ENCODE measurements at regions not wholly inside any gene's neighbourhood (a gene's known extent, or its start where the extent isn't known, plus 50 kb on each side); places are given as distances from the start of the nearest gene placed in this dataset.

- no peaks in the 10 kb centered on the region for H3K9me3 ChIP-seq (ENCODE audit: insufficient read depth, low read depth, low read length)
- H3K36me3 ChIP-seq (ENCODE audit: insufficient read depth, low read length) = no peaks in the 10 kb centered on the region
- no peaks in the 10 kb centered on the region for H3K4me1 ChIP-seq (ENCODE audit: insufficient read depth, low read length)
- 80% methylated on average over 2 of the region's 2 CpGs for WGBS
- no peaks in the 10 kb centered on the region for H3K27me3 ChIP-seq (ENCODE audit: insufficient read depth, low read length)
- no peak overlapping the region for H3K9ac ChIP-seq (ENCODE audit: low read depth, low read length)
- no peak overlapping the region for H3K4me3 ChIP-seq (ENCODE audit: low read length)
- H3K27ac ChIP-seq (ENCODE audit: low read depth, low read length) = no peak overlapping the region
Measured at GRCh38 chr19:30738047-30738446, 365.9 kb downstream of the ZNF536 start.

DNA sequence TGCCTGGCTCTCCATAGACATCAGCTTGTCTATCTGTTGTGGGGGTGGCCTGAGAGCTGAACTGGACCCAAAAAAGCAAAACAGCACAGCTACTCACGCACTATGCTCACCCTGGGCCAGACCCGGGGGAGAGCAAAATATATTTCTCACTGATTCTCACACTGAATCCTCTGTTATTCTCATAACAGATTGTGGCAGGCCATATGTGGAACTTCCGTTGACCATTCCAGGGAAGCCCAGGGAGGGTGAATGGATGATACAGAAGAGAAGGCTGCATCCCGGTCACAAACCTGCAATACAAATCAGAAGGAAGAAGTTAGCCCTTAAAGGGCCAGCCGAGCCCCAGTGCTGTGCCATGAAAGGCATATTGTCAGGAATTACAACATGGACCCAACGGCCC lies 362.5 kb downstream of the ZNF536 start:
- Histone ChIP-seq H3K4me1 (ENCODE audit: insufficient read depth, low read length) (no peaks in the 10 kb centered on the region), H3K9ac (ENCODE audit: low read depth, low read length) (no peak overlapping the region), H3K27me3 (ENCODE audit: insufficient read depth, low read length) (no peaks in the 10 kb centered on the region), H3K27ac (ENCODE audit: low read depth, low read length) (no peak overlapping the region), H3K36me3 (ENCODE audit: insufficient read depth, low read length) (no peaks in the 10 kb centered on the region), H3K9me3 (ENCODE audit: insufficient read depth, low read depth, low read length) (no peaks in the 10 kb centered on the region), H3K4me3 (ENCODE audit: low read length) (no peak overlapping the region)
- WGBS = 75% methylated on average over 6 of the region's 6 CpGs

DNA sequence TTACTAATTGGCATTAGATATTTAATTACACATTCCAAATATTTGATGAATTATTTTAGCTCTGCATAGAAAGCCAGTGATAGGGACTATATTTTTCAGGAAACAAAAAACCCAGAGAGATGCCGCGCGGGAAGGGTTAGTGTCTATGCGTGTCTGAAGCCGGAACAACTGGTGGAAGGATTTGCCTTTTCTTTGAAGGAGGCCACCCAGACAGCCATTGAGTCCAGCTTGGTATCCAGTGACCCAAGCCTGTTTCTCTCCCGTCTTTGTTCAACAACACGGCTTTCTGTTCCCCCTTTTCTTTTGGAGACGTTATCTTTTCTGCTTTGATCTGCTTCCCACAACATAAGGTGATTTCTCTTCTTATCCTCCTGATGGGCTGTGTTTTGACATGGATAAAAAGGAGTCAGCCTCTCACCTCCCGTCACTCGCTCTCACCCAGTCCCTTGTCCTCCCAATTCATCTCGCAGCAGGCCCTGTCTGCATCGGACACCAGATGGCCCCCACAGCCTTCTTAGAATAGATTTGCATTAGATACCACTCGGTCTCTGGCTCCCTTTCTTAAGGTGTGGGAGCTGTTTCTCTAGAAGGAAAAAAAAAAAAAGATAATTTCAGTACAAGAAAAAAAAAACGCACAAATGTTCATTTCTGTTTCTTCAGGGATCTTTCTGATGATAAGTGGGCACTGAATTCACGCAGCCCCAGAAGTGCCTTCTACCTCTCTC lies 361.8 kb downstream of the ZNF536 start:
- no peaks in the 10 kb centered on the region for H3K27me3 ChIP-seq (ENCODE audit: insufficient read depth, low read length)
- no peaks in the 10 kb centered on the region for H3K36me3 ChIP-seq (ENCODE audit: insufficient read depth, low read length)
- H3K27ac ChIP-seq (ENCODE audit: low read depth, low read length) = no peak overlapping the region
- H3K4me1 ChIP-seq (ENCODE audit: insufficient read depth, low read length) = no peaks in the 10 kb centered on the region
- H3K9me3 ChIP-seq (ENCODE audit: insufficient read depth, low read depth, low read length) = no peaks in the 10 kb centered on the region
- H3K9ac ChIP-seq (ENCODE audit: low read depth, low read length) = no peak overlapping the region
- no peak overlapping the region for H3K4me3 ChIP-seq (ENCODE audit: low read length)
- WGBS = 79% methylated on average over 15 of the region's 15 CpGs

- H3K4me1 ChIP-seq (ENCODE audit: insufficient read depth, low read length) = no peaks in the 10 kb centered on the region
- no peak overlapping the region for H3K27ac ChIP-seq (ENCODE audit: low read depth, low read length)
- H3K9ac ChIP-seq (ENCODE audit: low read depth, low read length) = no peak overlapping the region
- H3K36me3 ChIP-seq (ENCODE audit: insufficient read depth, low read length) = no peaks in the 10 kb centered on the region
- no peaks in the 10 kb centered on the region for H3K27me3 ChIP-seq (ENCODE audit: insufficient read depth, low read length)
- no peaks in the 10 kb centered on the region for H3K9me3 ChIP-seq (ENCODE audit: insufficient read depth, low read depth, low read length)
- WGBS = 93% methylated on average over 3 of the region's 3 CpGs
- H3K4me3 ChIP-seq (ENCODE audit: low read length) = no peak overlapping the region
Measured at GRCh38 chr19:30731591-30731990, 359.4 kb downstream of the ZNF536 start.

DNA sequence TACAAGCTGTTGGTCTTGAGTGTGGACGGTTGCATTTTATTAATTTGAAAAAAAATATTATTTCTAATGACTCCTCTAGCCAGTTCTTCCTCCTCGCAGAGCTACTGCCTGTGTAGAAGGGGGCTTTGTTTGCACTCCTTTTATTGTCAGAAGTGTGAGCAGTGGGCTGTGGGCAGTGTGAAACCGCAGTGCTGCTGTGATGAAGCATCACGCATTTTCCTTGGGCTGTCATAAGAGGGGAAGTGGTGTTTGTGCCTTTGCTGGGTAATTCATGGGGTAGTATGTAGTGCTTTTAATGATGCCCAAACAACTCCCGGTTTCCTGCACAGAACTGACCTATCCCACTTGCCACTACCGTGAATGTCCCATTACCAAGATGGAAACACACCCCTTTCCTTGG lies 357.3 kb downstream of the ZNF536 start:
- Histone ChIP-seq H3K9ac (ENCODE audit: low read depth, low read length) (no peak overlapping the region), H3K36me3 (ENCODE audit: insufficient read depth, low read length) (no peaks in the 10 kb centered on the region), H3K27me3 (ENCODE audit: insufficient read depth, low read length) (no peaks in the 10 kb centered on the region), H3K27ac (ENCODE audit: low read depth, low read length) (no peak overlapping the region), H3K4me3 (ENCODE audit: low read length) (no peak overlapping the region), H3K9me3 (ENCODE audit: insufficient read depth, low read depth, low read length) (no peaks in the 10 kb centered on the region), H3K4me1 (ENCODE audit: insufficient read depth, low read length) (no peaks in the 10 kb centered on the region)
- WGBS = 96% methylated on average over 5 of the region's 6 CpGs

DNA sequence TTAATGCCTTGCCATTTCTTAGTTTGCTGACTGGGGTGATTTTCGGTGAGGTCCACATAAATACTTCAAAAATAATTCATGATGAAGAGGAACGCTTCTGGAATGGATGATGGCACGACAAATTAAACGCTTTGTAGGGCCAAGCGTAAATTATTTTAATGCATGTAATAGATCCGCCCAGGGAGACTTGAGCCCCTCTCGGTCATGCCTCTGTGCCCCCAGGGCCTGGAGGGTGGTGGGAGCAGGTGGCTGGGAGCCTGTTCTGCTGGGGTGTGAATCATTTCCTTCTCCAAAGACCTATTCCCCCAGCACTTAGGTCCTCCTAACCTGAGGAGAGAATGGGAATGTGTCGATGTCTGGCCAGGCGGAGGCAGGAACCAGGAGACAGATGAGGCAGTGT lies 350.6 kb downstream of the ZNF536 start:
- Histone ChIP-seq H3K9ac (ENCODE audit: low read depth, low read length) (no peak overlapping the region), H3K4me1 (ENCODE audit: insufficient read depth, low read length) (peaks cover 13% of the 10 kb centered on the region), H3K27ac (ENCODE audit: low read depth, low read length) (no peak overlapping the region), H3K27me3 (ENCODE audit: insufficient read depth, low read length) (peaks cover 14% of the 10 kb centered on the region), H3K9me3 (ENCODE audit: insufficient read depth, low read depth, low read length) (no peaks in the 10 kb centered on the region), H3K4me3 (ENCODE audit: low read length) (no peak overlapping the region), H3K36me3 (ENCODE audit: insufficient read depth, low read length) (no peaks in the 10 kb centered on the region)
- WGBS = 95% methylated on average over 9 of the region's 9 CpGs

DNA sequence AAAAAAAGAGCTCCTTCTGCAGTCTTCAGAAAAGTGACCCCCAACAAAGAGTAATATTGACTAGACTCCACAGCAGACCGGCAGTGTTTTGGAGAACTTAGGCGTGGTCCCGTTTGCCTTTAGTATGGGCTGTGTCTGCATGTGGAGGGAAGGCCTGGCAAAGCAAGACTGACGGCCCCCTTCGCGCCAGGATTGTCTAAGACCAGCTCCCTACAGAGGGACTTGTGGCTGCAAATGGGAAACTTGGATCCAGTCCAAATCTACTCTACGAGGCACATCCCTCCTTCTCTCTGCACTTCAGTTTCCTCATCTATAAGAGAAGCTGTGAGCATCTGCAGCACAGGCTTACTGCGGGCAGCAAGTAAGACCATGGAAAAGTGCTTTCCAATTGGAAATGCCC lies 350.0 kb downstream of the ZNF536 start:
- no peak overlapping the region for H3K27ac ChIP-seq (ENCODE audit: low read depth, low read length)
- no peaks in the 10 kb centered on the region for H3K9me3 ChIP-seq (ENCODE audit: insufficient read depth, low read depth, low read length)
- H3K4me3 ChIP-seq (ENCODE audit: low read length) = no peak overlapping the region
- H3K36me3 ChIP-seq (ENCODE audit: insufficient read depth, low read length) = no peaks in the 10 kb centered on the region
- no peak overlapping the region for H3K9ac ChIP-seq (ENCODE audit: low read depth, low read length)
- peaks cover 14% of the 10 kb centered on the region for H3K27me3 ChIP-seq (ENCODE audit: insufficient read depth, low read length)
- peaks cover 13% of the 10 kb centered on the region for H3K4me1 ChIP-seq (ENCODE audit: insufficient read depth, low read length)
- WGBS = 95% methylated on average over 8 of the region's 8 CpGs

GRCh38 chr19:30719999-30720345 lies 347.8 kb downstream of the ZNF536 start:
- peaks cover 13% of the 10 kb centered on the region for H3K4me1 ChIP-seq (ENCODE audit: insufficient read depth, low read length)
- H3K9me3 ChIP-seq (ENCODE audit: insufficient read depth, low read depth, low read length) = no peaks in the 10 kb centered on the region
- 16% methylated on average over 9 of the region's 9 CpGs for WGBS
- H3K36me3 ChIP-seq (ENCODE audit: insufficient read depth, low read length) = no peaks in the 10 kb centered on the region
- peak overlapping the region; percentile 60 for H3K4me3 ChIP-seq (ENCODE audit: low read length)
- H3K9ac ChIP-seq (ENCODE audit: low read depth, low read length) = peak overlapping the region; percentile 64
- no peak overlapping the region for H3K27ac ChIP-seq (ENCODE audit: low read depth, low read length)
- peaks cover 14% of the 10 kb centered on the region for H3K27me3 ChIP-seq (ENCODE audit: insufficient read depth, low read length)

- H3K27ac ChIP-seq (ENCODE audit: low read depth, low read length) = no peak overlapping the region
- H3K4me1 ChIP-seq (ENCODE audit: insufficient read depth, low read length) = peaks cover 13% of the 10 kb centered on the region
- WGBS = 9% methylated on average over 54 of the region's 54 CpGs
- H3K4me3 ChIP-seq (ENCODE audit: low read length) = peak overlapping the region; percentile 60
- H3K27me3 ChIP-seq (ENCODE audit: insufficient read depth, low read length) = peaks cover 14% of the 10 kb centered on the region
- no peaks in the 10 kb centered on the region for H3K9me3 ChIP-seq (ENCODE audit: insufficient read depth, low read depth, low read length)
- peak overlapping the region; percentile 64 for H3K9ac ChIP-seq (ENCODE audit: low read depth, low read length)
- no peaks in the 10 kb centered on the region for H3K36me3 ChIP-seq (ENCODE audit: insufficient read depth, low read length)
Measured at GRCh38 chr19:30719189-30719998, 347.2 kb downstream of the ZNF536 start.

GRCh38 chr19:30718707-30719106 lies 346.5 kb downstream of the ZNF536 start:
- H3K27ac ChIP-seq (ENCODE audit: low read depth, low read length) = no peak overlapping the region
- H3K27me3 ChIP-seq (ENCODE audit: insufficient read depth, low read length) = peaks cover 14% of the 10 kb centered on the region
- 76% methylated on average over 4 of the region's 4 CpGs for WGBS
- H3K4me3 ChIP-seq (ENCODE audit: low read length) = no peak overlapping the region
- no peaks in the 10 kb centered on the region for H3K9me3 ChIP-seq (ENCODE audit: insufficient read depth, low read depth, low read length)
- peaks cover 13% of the 10 kb centered on the region for H3K4me1 ChIP-seq (ENCODE audit: insufficient read depth, low read length)
- no peak overlapping the region for H3K9ac ChIP-seq (ENCODE audit: low read depth, low read length)
- H3K36me3 ChIP-seq (ENCODE audit: insufficient read depth, low read length) = no peaks in the 10 kb centered on the region

- H3K4me3 ChIP-seq (ENCODE audit: low read length) = no peak overlapping the region
- 68% methylated on average over 2 of the region's 2 CpGs for WGBS
- no peaks in the 10 kb centered on the region for H3K36me3 ChIP-seq (ENCODE audit: insufficient read depth, low read length)
- H3K9me3 ChIP-seq (ENCODE audit: insufficient read depth, low read depth, low read length) = no peaks in the 10 kb centered on the region
- peaks cover 14% of the 10 kb centered on the region for H3K27me3 ChIP-seq (ENCODE audit: insufficient read depth, low read length)
- H3K9ac ChIP-seq (ENCODE audit: low read depth, low read length) = no peak overlapping the region
- peaks cover 13% of the 10 kb centered on the region for H3K4me1 ChIP-seq (ENCODE audit: insufficient read depth, low read length)
- no peak overlapping the region for H3K27ac ChIP-seq (ENCODE audit: low read depth, low read length)
Measured at GRCh38 chr19:30718014-30718413, 345.8 kb downstream of the ZNF536 start.
